Esophagus muscularis mucosa (tissue), 4 donors: ENCODE measurements at regions not wholly inside any gene's neighbourhood (a gene's known extent, or its start where the extent isn't known, plus 50 kb on each side); places are given as distances from the start of the nearest gene placed in this dataset.
"Not testable (repeated sequence)": the region's sequence is repeated elsewhere in the genome, so short reads cannot be mapped to it uniquely, and the experiment has no call there.

Experiments
- DNase-seq: peaks from one replicate; pipeline ENCODE4 v3.0.0-alpha.2; 2017; ENCODE audit errors: extremely low spot score
- H3K27ac ChIP-seq, 4 donors: fragments of 200-600 bp; sonication (generic); replicated peaks in 1 of 4; 1 replicate in 3 of 4; 2 replicates in 1 of 4; pipeline ENCODE4 v1.5.1; 2016 to 2019; ENCODE audit warnings: mild to moderate bottlenecking in 1 of 4
- H3K27me3 ChIP-seq, 4 donors: fragments of 200-600 bp; sonication (generic); one replicate each; pipeline versions ENCODE4 v1.5.1 to v1.6.0; 2016 to 2019
- H3K36me3 ChIP-seq, 4 donors: fragments of 200-600 bp; sonication (generic); one replicate each; pipeline ENCODE4 v1.5.1; 2016 to 2019
- H3K4me1 ChIP-seq, 4 donors: fragments of 200-600 bp; sonication (generic); one replicate each; pipeline ENCODE4 v1.5.1; 2016 to 2019
- H3K4me3 ChIP-seq, 4 donors: fragments of 200-600 bp; sonication (generic); 1 replicate in 2 of 4; 2 replicates in 2 of 4; pipeline ENCODE4 v1.5.1; 2016 to 2019; ENCODE audit warnings: mild to moderate bottlenecking in 4 of 4, moderate library complexity in 1 of 4
- H3K9me3 ChIP-seq, 4 donors: fragments of 200-600 bp; sonication (generic); 1 replicate in 3 of 4; 2 replicates in 1 of 4; pipeline ENCODE4 v1.5.1; 2016 to 2019
- CTCF ChIP-seq, 3 experiments: fragments of 200-600 bp in 2 of 3; fragments of 450-650 bp in 1 of 3; sonication (generic) in 2 of 3; IDR thresholded peaks; one replicate each; pipeline ENCODE4 v1.5.1; 2017 to 2019; ENCODE audit warnings: antibody characterized with exemption in 3 of 3, mild to moderate bottlenecking in 2 of 3, moderate library complexity in 1 of 3
- EP300 ChIP-seq: sonication (generic); formaldehyde crosslinking; IDR thresholded peaks from one replicate; pipeline ENCODE4 v1.6.1; 2017; ENCODE audit warnings: antibody characterized with exemption
- POLR2A ChIP-seq: fragments of 450-650 bp; IDR thresholded peaks from one replicate; pipeline ENCODE4 v1.6.1; 2017; ENCODE audit warnings: antibody characterized with exemption, moderate library complexity, mild to moderate bottlenecking, low read depth
- POLR2AphosphoS5 ChIP-seq, 2 donors: sonication (generic); formaldehyde crosslinking; IDR thresholded peaks; one replicate each; pipeline ENCODE4 v1.6.1; 2017; ENCODE audit warnings: antibody characterized with exemption in 2 of 2
- WGBS: methylation state at CpG from one replicate; pipeline ENCODE4 v1.1.5; 2018; 5-methylcytosine and 5-hydroxymethylcytosine counted together
- intact Hi-C: fragments of 100-400 bp; cut with DNase I; formaldehyde crosslinking; loops from one replicate; pipeline ENCODE4 v1.15.1; 2023

- Histone ChIP-seq H3K4me1 (no peaks in the 10 kb centered on the region), H3K27me3 (no peaks in the 10 kb centered on the region), H3K27ac (no peak overlapping the region), H3K9me3 (no peaks in the 10 kb centered on the region), H3K36me3 (no peaks in the 10 kb centered on the region), H3K4me3 (no peak overlapping the region)
- intact Hi-C loops: no loop called here
- DNase-seq: no peak
- TF ChIP-seq CTCF (IDR thresholded peaks at IDR 0.05) (no peak), POLR2AphosphoS5 (IDR thresholded peaks at IDR 0.05) (no peak), POLR2A (no peak), EP300 (no peak)
- WGBS: 95% methylated on average over 7 of the region's 7 CpGs
Observed at GRCh38 chr10:34047389-34047788, 712.9 kb upstream of the NRP1 start.

DNA sequence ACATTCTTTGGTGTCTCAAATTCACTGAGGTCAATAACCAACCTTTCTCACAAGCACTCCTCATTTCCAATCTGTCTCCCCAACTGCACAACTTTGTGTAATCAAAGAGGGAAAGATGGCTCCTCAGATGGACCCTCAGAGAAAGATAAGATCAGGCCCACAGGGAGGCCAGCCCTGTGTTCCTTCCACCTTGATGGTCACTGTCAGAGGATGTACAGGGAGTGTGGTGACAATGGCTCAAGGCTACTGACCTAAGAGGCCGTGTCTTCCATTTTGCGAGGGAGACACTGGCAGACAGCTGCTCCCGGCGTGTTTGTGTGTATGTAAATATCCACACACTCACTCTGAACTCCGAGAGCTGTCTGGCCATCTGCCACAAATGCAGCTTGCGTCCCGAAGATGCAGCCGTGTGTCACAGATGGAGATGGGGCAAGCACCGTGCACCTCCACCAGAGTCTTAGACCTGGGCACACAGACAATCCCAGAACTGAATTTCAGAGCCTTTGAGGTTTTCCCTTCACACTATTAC, 712.1 kb upstream of the NRP1 start:
- H3K9me3 ChIP-seq: no peaks in the 10 kb centered on the region
- DNase-seq: no peak
- 79% methylated on average over 6 of the region's 9 CpGs for WGBS
- TF ChIP-seq EP300: no peak
- no peak for TF ChIP-seq POLR2AphosphoS5 (IDR thresholded peaks at IDR 0.05)
- no peak for TF ChIP-seq CTCF (IDR thresholded peaks at IDR 0.05)
- TF ChIP-seq POLR2A: no peak
- H3K27ac ChIP-seq: no peak overlapping the region
- intact Hi-C loops: no loop called here
- H3K4me3 ChIP-seq: no peak overlapping the region
- H3K27me3 ChIP-seq: no peaks in the 10 kb centered on the region
- no peaks in the 10 kb centered on the region for H3K36me3 ChIP-seq
- H3K4me1 ChIP-seq: no peaks in the 10 kb centered on the region

GRCh38 chr10:34045571-34046190, 711.2 kb upstream of the NRP1 start:
- WGBS: 84% methylated on average over 6 of the region's 6 CpGs
- Histone ChIP-seq H3K9me3 (no peaks in the 10 kb centered on the region), H3K4me1 (no peaks in the 10 kb centered on the region), H3K36me3 (no peaks in the 10 kb centered on the region), H3K27ac (no peak overlapping the region), H3K27me3 (no peaks in the 10 kb centered on the region), H3K4me3 (no peak overlapping the region)
- DNase-seq: no peak
- intact Hi-C loops: no loop called here
- no peak for TF ChIP-seq EP300
- no peak for TF ChIP-seq CTCF (IDR thresholded peaks at IDR 0.05)
- no peak for TF ChIP-seq POLR2A
- no peak for TF ChIP-seq POLR2AphosphoS5 (IDR thresholded peaks at IDR 0.05)

GRCh38 chr10:34041871-34042270, 707.4 kb upstream of the NRP1 start:
- Histone ChIP-seq H3K4me3 (no peak overlapping the region), H3K27ac (no peak overlapping the region), H3K36me3 (no peaks in the 10 kb centered on the region), H3K9me3 (no peaks in the 10 kb centered on the region), H3K27me3 (no peaks in the 10 kb centered on the region), H3K4me1 (no peaks in the 10 kb centered on the region)
- intact Hi-C loops: no loop called here
- 98% methylated on average over 4 of the region's 4 CpGs for WGBS
- TF ChIP-seq POLR2AphosphoS5 (IDR thresholded peaks at IDR 0.05) (no peak), EP300 (no peak), POLR2A (no peak), CTCF (IDR thresholded peaks at IDR 0.05) (no peak)
- no peak for DNase-seq

- Histone ChIP-seq H3K27me3 (no peaks in the 10 kb centered on the region), H3K4me3 (no peak overlapping the region), H3K9me3 (peaks cover 0 to 3% (median 0%) of the 10 kb centered on the region in 4 donors), H3K27ac (no peak overlapping the region), H3K4me1 (no peaks in the 10 kb centered on the region), H3K36me3 (no peaks in the 10 kb centered on the region)
- DNase-seq: no peak
- intact Hi-C loops: no loop called here
- TF ChIP-seq POLR2A (no peak), CTCF (IDR thresholded peaks at IDR 0.05) (no peak), POLR2AphosphoS5 (IDR thresholded peaks at IDR 0.05) (no peak), EP300 (no peak)
- 64% methylated on average over 3 of the region's 3 CpGs for WGBS
Observed at GRCh38 chr10:34037499-34037898, 703.0 kb upstream of the NRP1 start.

- H3K4me1 ChIP-seq: peaks cover 4 to 14% (median 14%) of the 10 kb centered on the region in 4 donors
- intact Hi-C loops, H3K27me3 ChIP-seq, H3K4me3 ChIP-seq, H3K36me3 ChIP-seq, DNase-seq, H3K9me3 ChIP-seq, H3K27ac ChIP-seq: not testable (repeated sequence)
- 95% methylated on average over 4 of the region's 29 CpGs for WGBS
Observed at GRCh38 chr10:34035241-34035790, 700.8 kb upstream of the NRP1 start.
